Osteoblast (primary cell): ENCODE measurements at regions not wholly inside any gene's neighbourhood (a gene's known extent, or its start where the extent isn't known, plus 50 kb on each side); places are given as distances from the start of the nearest gene placed in this dataset.

Source experiments
- DNase-seq: peaks from one replicate; pipeline ENCODE4 v3.0.0; 2011; ENCODE audit warnings: low spot score, mixed read lengths; ENCODE audit not compliant: insufficient read length; ENCODE audit errors: missing footprints
- H2AFZ ChIP-seq: 2 replicates; pipeline ENCODE4 v1.6.0; 2011; ENCODE audit warnings: mild to moderate bottlenecking, low read length
- H3K27ac ChIP-seq: 2 replicates; pipeline ENCODE4 v1.5.1; 2011; ENCODE audit warnings: mild to moderate bottlenecking, low read depth, low read length, moderate library complexity
- H3K27me3 ChIP-seq: 2 replicates; pipeline ENCODE4 v1.6.0; 2012; ENCODE audit warnings: mild to moderate bottlenecking, control low read depth, inconsistent platforms, low read length, moderate library complexity; ENCODE audit not compliant: insufficient read depth
- H3K36me3 ChIP-seq: 2 replicates; pipeline ENCODE4 v1.5.1; 2011; ENCODE audit warnings: mild to moderate bottlenecking, low read length, control low read depth, moderate library complexity; ENCODE audit not compliant: insufficient read depth
- H3K4me1 ChIP-seq: 2 replicates; pipeline ENCODE4 v1.5.1; 2011; ENCODE audit warnings: mild to moderate bottlenecking, low read length, control low read depth, moderate library complexity; ENCODE audit not compliant: insufficient read depth
- H3K4me2 ChIP-seq: 2 replicates; pipeline ENCODE4 v1.6.0; 2011; ENCODE audit warnings: mild to moderate bottlenecking, low read length; ENCODE audit not compliant: insufficient read depth
- H3K4me3 ChIP-seq: fragments of 200-600 bp; sonication (generic); 3 replicates; pipeline ENCODE4 v1.5.1; 2012; ENCODE audit warnings: mild to moderate bottlenecking, low read length, inconsistent platforms; ENCODE audit not compliant: insufficient read depth
- H3K79me2 ChIP-seq: 2 replicates; pipeline ENCODE4 v1.6.0; 2012; ENCODE audit warnings: mild to moderate bottlenecking, low read length, control low read depth, inconsistent platforms; ENCODE audit not compliant: insufficient read depth
- H3K9me3 ChIP-seq: 2 replicates; pipeline ENCODE4 v1.5.1; 2011; ENCODE audit warnings: low read depth, low read length, control low read depth
- H4K20me1 ChIP-seq: 2 replicates; pipeline ENCODE4 v1.6.0; 2012; ENCODE audit warnings: mild to moderate bottlenecking, low read length, control low read depth; ENCODE audit not compliant: insufficient read depth
- CTCF ChIP-seq: IDR thresholded peaks from 2 replicates; pipeline ENCODE4 v1.5.1; 2011; ENCODE audit warnings: mild to moderate bottlenecking, low read depth, low read length, moderate library complexity; ENCODE audit errors: extremely low read depth

GRCh38 chr22:34072585-34072984 lies 152.3 kb upstream of the LARGE1 start:
- Histone ChIP-seq H3K4me2 (no peak overlapping the region), H3K9me3 (peaks cover 3% of the 10 kb centered on the region), H3K79me2 (no peaks in the 10 kb centered on the region), H3K27ac (no peak overlapping the region), H3K36me3 (no peaks in the 10 kb centered on the region), H4K20me1 (no peaks in the 10 kb centered on the region), H3K4me1 (no peaks in the 10 kb centered on the region), H3K4me3 (no peak overlapping the region), H2AFZ (no peak overlapping the region), H3K27me3 (no peaks in the 10 kb centered on the region)
- TF ChIP-seq CTCF: no peak
- DNase-seq: no peak

GRCh38 chr22:34080433-34080832 lies 160.2 kb upstream of the LARGE1 start:
- DNase-seq: no peak
- no peaks in the 10 kb centered on the region for H4K20me1 ChIP-seq
- H3K4me2 ChIP-seq: no peak overlapping the region
- no peaks in the 10 kb centered on the region for H3K4me1 ChIP-seq
- H3K27me3 ChIP-seq: no peaks in the 10 kb centered on the region
- H3K36me3 ChIP-seq: no peaks in the 10 kb centered on the region
- H2AFZ ChIP-seq: no peak overlapping the region
- TF ChIP-seq CTCF: no peak
- H3K4me3 ChIP-seq: no peak overlapping the region
- H3K27ac ChIP-seq: no peak overlapping the region
- no peaks in the 10 kb centered on the region for H3K79me2 ChIP-seq
- H3K9me3 ChIP-seq: peaks cover 3% of the 10 kb centered on the region

GRCh38 chr22:34096770-34097169 lies 176.5 kb upstream of the LARGE1 start:
- H3K4me2 ChIP-seq: no peak overlapping the region
- no peak overlapping the region for H3K4me3 ChIP-seq
- no peak overlapping the region for H3K27ac ChIP-seq
- no peak for DNase-seq
- H3K27me3 ChIP-seq: no peaks in the 10 kb centered on the region
- H4K20me1 ChIP-seq: no peaks in the 10 kb centered on the region
- no peaks in the 10 kb centered on the region for H3K36me3 ChIP-seq
- H2AFZ ChIP-seq: no peak overlapping the region
- H3K4me1 ChIP-seq: no peaks in the 10 kb centered on the region
- no peaks in the 10 kb centered on the region for H3K9me3 ChIP-seq
- H3K79me2 ChIP-seq: no peaks in the 10 kb centered on the region
- no peak for TF ChIP-seq CTCF

GRCh38 chr22:34099278-34099677 lies 179.0 kb upstream of the LARGE1 start:
- H3K27ac ChIP-seq: no peak overlapping the region
- DNase-seq: no peak
- no peaks in the 10 kb centered on the region for H3K79me2 ChIP-seq
- H3K4me3 ChIP-seq: no peak overlapping the region
- no peak for TF ChIP-seq CTCF
- H3K9me3 ChIP-seq: no peaks in the 10 kb centered on the region
- H3K27me3 ChIP-seq: no peaks in the 10 kb centered on the region
- no peak overlapping the region for H3K4me2 ChIP-seq
- H4K20me1 ChIP-seq: no peaks in the 10 kb centered on the region
- no peaks in the 10 kb centered on the region for H3K4me1 ChIP-seq
- H2AFZ ChIP-seq: no peak overlapping the region
- H3K36me3 ChIP-seq: no peaks in the 10 kb centered on the region
